Transverse colon (tissue), 4 donors: ENCODE measurements at regions not wholly inside any gene's neighbourhood (a gene's known extent, or its start where the extent isn't known, plus 50 kb on each side); places are given as distances from the start of the nearest gene placed in this dataset.

Experiments
- CTCF ChIP-seq, 5 experiments: fragments of 200-600 bp in 3 of 5; fragments of 450-650 bp in 2 of 5; sonication (generic) in 3 of 5; IDR thresholded peaks; 1 replicate in 2 of 5; 2 replicates in 3 of 5; pipeline ENCODE4 v1.5.1; 2016 to 2017; ENCODE audit warnings: antibody characterized with exemption in 5 of 5, inconsistent platforms in 3 of 5, mild to moderate bottlenecking in 2 of 5, moderate library complexity in 1 of 5
- EP300 ChIP-seq: sonication (generic); formaldehyde crosslinking; IDR thresholded peaks from one replicate; pipeline ENCODE4 v1.6.1; 2017; ENCODE audit warnings: antibody characterized with exemption, low read depth
- POLR2A ChIP-seq: fragments of 450-650 bp; IDR thresholded peaks from one replicate; pipeline ENCODE4 v1.6.1; 2016; ENCODE audit warnings: antibody characterized with exemption, mild to moderate bottlenecking, moderate library complexity
- POLR2AphosphoS5 ChIP-seq, 3 donors: sonication (generic); formaldehyde crosslinking; IDR thresholded peaks; one replicate each; pipeline ENCODE4 v1.6.1; 2016; ENCODE audit warnings: antibody characterized with exemption in 3 of 3

- TF ChIP-seq CTCF (IDR thresholded peaks at IDR 0.05) = peak; percentile 70 to 81 (median 78)
- TF ChIP-seq POLR2A = no peak
- TF ChIP-seq POLR2AphosphoS5 (IDR thresholded peaks at IDR 0.05) = no peak
- TF ChIP-seq EP300 = no peak
These were observed 68.4 kb downstream of the IGLL5 start for GRCh38 chr22:22955866-22956535.
